Right atrium auricular region (tissue), 2 donors: ENCODE measurements at regions not wholly inside any gene's neighbourhood (a gene's known extent, or its start where the extent isn't known, plus 50 kb on each side); places are given as distances from the start of the nearest gene placed in this dataset.

Experiments used
- DNase-seq: peaks from one replicate; pipeline ENCODE4 v3.0.0-alpha.2; 2019; ENCODE audit warnings: low spot score
- H3K27ac ChIP-seq, 2 donors: fragments of 200-600 bp; sonication (generic); 1 replicate in 1 of 2; 2 replicates in 1 of 2; pipeline ENCODE4 v1.5.1; 2016 to 2019
- H3K27me3 ChIP-seq, 2 donors: fragments of 200-600 bp; sonication (generic); one replicate each; pipeline versions ENCODE4 v1.5.1 to v1.6.0; 2017 to 2019
- H3K36me3 ChIP-seq: fragments of 200-600 bp; sonication (generic); one replicate; pipeline ENCODE4 v1.5.1; 2016
- H3K4me1 ChIP-seq, 2 donors: fragments of 200-600 bp; sonication (generic); one replicate each; pipeline versions ENCODE4 v1.5.1 to v1.6.0; 2017 to 2019
- H3K4me3 ChIP-seq, 2 donors: fragments of 200-600 bp; sonication (generic); 1 replicate in 1 of 2; 2 replicates in 1 of 2; pipeline ENCODE4 v1.5.1; 2017 to 2019; ENCODE audit warnings: mild to moderate bottlenecking in 1 of 2, moderate library complexity in 1 of 2
- H3K9me3 ChIP-seq, 2 donors: fragments of 200-600 bp; sonication (generic); one replicate each; pipeline ENCODE4 v1.5.1; 2019
- CTCF ChIP-seq, 2 donors: fragments of 200-600 bp; sonication (generic); IDR thresholded peaks; one replicate each; pipeline ENCODE4 v1.5.1; 2019; ENCODE audit warnings: antibody characterized with exemption in 2 of 2

GRCh38 chrX:109843963-109844751, 111.1 kb upstream of the ACSL4 start:
- Histone ChIP-seq H3K27ac (no peak overlapping the region), H3K4me3 (no peak overlapping the region), H3K9me3 (no peaks in the 10 kb centered on the region), H3K27me3 (no peaks in the 10 kb centered on the region), H3K36me3 (no peaks in the 10 kb centered on the region), H3K4me1 (no peaks in the 10 kb centered on the region)
- DNase-seq, result no peak
- TF ChIP-seq CTCF (IDR thresholded peaks at IDR 0.05), result no peak

GRCh38 chrX:109844986-109845385, 111.9 kb upstream of the ACSL4 start:
- no peak for DNase-seq
- Histone ChIP-seq H3K27ac (no peak overlapping the region), H3K4me3 (no peak overlapping the region), H3K27me3 (no peaks in the 10 kb centered on the region), H3K9me3 (no peaks in the 10 kb centered on the region), H3K36me3 (no peaks in the 10 kb centered on the region), H3K4me1 (no peaks in the 10 kb centered on the region)
- no peak for TF ChIP-seq CTCF (IDR thresholded peaks at IDR 0.05)

GRCh38 chrX:109845996-109846395, 112.9 kb upstream of the ACSL4 start:
- H3K27ac ChIP-seq, result no peak overlapping the region
- no peaks in the 10 kb centered on the region for H3K36me3 ChIP-seq
- TF ChIP-seq CTCF (IDR thresholded peaks at IDR 0.05), result no peak
- no peak overlapping the region for H3K4me3 ChIP-seq
- H3K4me1 ChIP-seq, result no peaks in the 10 kb centered on the region
- no peaks in the 10 kb centered on the region for H3K27me3 ChIP-seq
- no peaks in the 10 kb centered on the region for H3K9me3 ChIP-seq
- DNase-seq, result no peak

GRCh38 chrX:109847257-109848187, 114.5 kb upstream of the ACSL4 start:
- DNase-seq, result no peak
- Histone ChIP-seq H3K4me1 (no peaks in the 10 kb centered on the region), H3K4me3 (no peak overlapping the region), H3K27ac (no peak overlapping the region), H3K36me3 (no peaks in the 10 kb centered on the region), H3K9me3 (no peaks in the 10 kb centered on the region), H3K27me3 (no peaks in the 10 kb centered on the region)
- no peak for TF ChIP-seq CTCF (IDR thresholded peaks at IDR 0.05)

- Histone ChIP-seq H3K4me3 (no peak overlapping the region), H3K36me3 (no peaks in the 10 kb centered on the region), H3K4me1 (no peaks in the 10 kb centered on the region), H3K9me3 (peaks cover 0 to under 1% of the 10 kb centered on the region in 2 donors), H3K27ac (no peak overlapping the region), H3K27me3 (no peaks in the 10 kb centered on the region)
- no peak for DNase-seq
- no peak for TF ChIP-seq CTCF (IDR thresholded peaks at IDR 0.05)
Measured at GRCh38 chrX:109848461-109849050, 115.5 kb upstream of the ACSL4 start.
